ENCODE measurements at regions not wholly inside any gene's neighbourhood (a gene's known extent, or its start where the extent isn't known, plus 50 kb on each side); places are given as distances from the start of the nearest gene placed in this dataset.

DNA sequence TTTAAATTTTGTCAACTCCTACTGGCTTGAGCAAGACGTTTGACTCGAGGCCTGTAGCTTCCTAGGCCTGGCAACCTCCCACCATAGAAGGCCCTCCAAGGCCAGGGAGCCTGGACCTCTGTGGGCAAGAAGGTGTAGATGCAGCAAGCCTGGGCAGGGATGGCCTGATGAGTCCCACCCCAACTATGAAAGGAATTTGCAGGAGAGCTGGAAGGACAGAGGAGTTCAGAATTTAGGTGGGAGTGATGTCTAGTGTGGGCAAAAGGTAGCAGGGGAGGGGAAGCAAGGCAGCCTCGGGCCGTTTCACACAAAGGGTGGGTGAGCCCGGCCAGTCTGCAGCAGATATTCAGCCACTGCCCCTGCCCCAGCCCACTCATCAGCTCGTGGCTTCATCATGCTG lies 245.2 kb downstream of the CDH26 start:
- Mint-ChIP-seq H3K27me3 (ENCODE audit: low read depth in 3 of 3) (peaks cover 0 to 1% (median 0%) of the 10 kb centered on the region in 3 donors), H3K36me3 (peaks cover 15 to 25% (median 21%) of the 10 kb centered on the region in 3 donors), H3K4me3 (no peak overlapping the region), H3K27ac (peak overlapping the region in 1 of 6 donors; percentile 60), H3K9me3 (peaks cover under 1 to 12% (median 7%) of the 10 kb centered on the region in 6 donors), H3K4me1 (peaks cover 38 to 51% of the 10 kb centered on the region in 2 donors)
- DNase-seq, result no peak

DNA sequence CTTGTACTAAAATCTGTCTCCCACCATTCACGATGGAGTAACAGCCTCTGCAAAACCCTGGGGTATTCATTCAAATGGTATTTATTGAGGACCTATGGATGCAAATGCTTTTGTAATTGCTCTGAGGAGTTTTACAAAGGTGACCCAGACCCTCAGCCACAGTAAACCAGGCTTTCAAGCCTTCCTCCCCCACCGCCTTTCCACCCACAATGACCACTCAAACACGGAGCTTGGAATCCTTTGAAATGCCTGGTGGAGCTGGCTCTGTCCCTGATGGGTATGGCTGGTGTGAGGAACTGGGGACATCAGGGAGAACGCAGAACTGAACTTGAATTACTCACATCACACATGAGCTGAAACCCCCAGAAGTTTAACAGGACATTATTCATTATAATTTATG lies 246.4 kb downstream of the CDH26 start:
- H3K27ac Mint-ChIP-seq, result peak overlapping the region in 1 of 6 donors; percentile 48
- H3K4me1 Mint-ChIP-seq, result peaks cover 46 to 56% of the 10 kb centered on the region in 2 donors
- H3K27me3 Mint-ChIP-seq (ENCODE audit: low read depth in 3 of 3), result peaks cover 0 to 4% (median 0%) of the 10 kb centered on the region in 3 donors

DNA sequence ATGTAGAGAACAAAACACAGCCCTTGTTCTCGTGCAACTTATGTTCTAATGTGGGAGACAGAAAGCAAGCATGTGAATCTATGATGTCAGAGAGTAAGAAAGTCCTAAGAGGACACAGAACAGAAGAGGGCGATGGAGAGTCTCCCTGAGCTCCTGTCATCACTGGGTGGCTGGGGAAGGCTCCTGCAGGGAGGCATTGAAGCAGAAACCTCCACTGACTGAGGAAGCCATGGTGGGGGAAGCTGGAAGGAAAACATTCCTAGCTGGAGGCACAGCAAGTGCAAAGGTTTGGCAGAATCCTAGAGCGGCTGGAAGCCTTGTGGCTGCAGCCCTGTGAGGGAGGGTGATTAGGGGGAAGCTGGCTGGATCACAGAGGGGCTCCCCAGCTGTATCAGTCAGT lies 248.0 kb downstream of the CDH26 start:
- Mint-ChIP-seq H3K4me1 (peaks cover 43 to 55% of the 10 kb centered on the region in 2 donors), H3K27ac (peak overlapping the region in 5 of 6 donors; percentile 2 to 46 (median 31)), H3K4me3 (peak overlapping the region in 1 of 5 donors; percentile 82), H3K9me3 (no peaks in the 10 kb centered on the region), H3K36me3 (peaks cover 2 to 12% (median 7%) of the 10 kb centered on the region in 3 donors), H3K27me3 (ENCODE audit: low read depth in 3 of 3) (peaks cover 0 to 7% (median 3%) of the 10 kb centered on the region in 3 donors)
- no peak for DNase-seq

More for the DNA sequence above, 246.4 kb downstream of the CDH26 start:
- Mint-ChIP-seq H3K9me3 (peaks cover 0 to 2% (median under 1%) of the 10 kb centered on the region in 6 donors), H3K4me3 (no peak overlapping the region), H3K36me3 (peaks cover 5 to 13% (median 11%) of the 10 kb centered on the region in 3 donors)
- DNase-seq, result no peak

DNA sequence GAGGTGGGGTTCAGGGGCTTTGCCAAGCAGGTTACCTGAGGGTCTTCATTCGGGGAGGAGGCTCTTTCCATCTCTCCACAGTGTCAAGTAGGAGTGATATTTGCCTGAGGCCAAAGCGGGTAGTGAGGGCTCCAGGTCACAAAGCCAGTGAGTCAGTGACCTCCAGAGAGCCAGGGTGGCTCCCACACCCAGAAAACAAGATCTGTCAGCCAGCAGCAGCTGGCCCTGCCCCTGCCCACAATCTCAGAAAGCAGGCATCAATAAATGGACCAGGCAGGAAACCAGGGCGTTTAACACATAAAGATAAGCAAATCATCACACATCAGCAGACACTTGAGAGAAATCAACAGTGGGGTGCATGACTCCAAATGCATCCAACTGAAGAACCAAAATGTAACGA lies 250.8 kb downstream of the CDH26 start:
- DNase-seq, result peak; percentile 36 to 50 (median 40)
- peaks cover 0 to 3% (median 0%) of the 10 kb centered on the region in 3 donors for H3K36me3 Mint-ChIP-seq
- H3K9me3 Mint-ChIP-seq, result no peaks in the 10 kb centered on the region
- H3K27ac Mint-ChIP-seq, result peak overlapping the region; percentile 31 to 85 (median 76)
- peaks cover 0 to 8% (median 3%) of the 10 kb centered on the region in 3 donors for H3K27me3 Mint-ChIP-seq (ENCODE audit: low read depth in 3 of 3)
- H3K4me1 Mint-ChIP-seq, result peaks cover 37 to 48% of the 10 kb centered on the region in 2 donors
- H3K4me3 Mint-ChIP-seq, result peak overlapping the region; percentile 3 to 66 (median 55)

DNA sequence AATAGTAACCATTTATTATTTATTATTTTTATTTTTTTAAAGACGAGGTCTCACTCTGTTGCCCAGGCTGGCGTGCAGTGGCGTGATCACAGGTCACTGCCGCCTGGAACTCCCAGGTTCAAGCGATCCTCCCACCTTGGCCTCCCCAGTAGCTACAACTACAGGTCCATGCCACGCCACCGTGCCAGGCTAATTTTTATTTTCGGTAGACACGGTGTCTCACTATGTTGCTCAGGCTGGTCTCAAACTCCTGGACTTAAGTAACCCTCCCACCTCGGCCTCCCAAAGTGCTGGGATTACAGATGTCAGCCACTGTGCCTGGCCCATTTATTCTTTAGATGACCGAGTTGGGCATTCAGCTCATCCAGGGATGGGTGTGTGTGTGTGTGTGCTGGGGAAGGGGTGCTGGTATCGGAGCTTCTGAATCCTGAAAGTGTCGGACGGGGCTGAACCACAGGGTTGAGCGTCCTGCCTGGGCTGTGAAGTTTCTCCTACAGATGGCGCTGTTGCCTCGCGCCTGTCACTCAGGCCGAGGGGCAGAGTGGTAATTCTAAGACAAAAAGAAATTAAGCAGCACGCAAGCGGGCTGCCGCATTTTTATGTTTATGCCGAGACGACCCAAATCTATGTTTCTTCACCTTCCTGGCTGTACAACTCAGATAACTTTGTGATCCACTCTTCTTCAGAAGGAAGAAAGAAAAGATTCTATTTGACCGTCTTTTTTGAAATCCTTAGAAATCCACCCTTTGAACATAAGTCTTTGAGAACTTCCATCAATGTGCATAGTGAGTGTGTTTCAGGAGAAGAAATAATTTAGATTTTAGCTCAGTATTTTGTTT lies 252.8 kb downstream of the CDH26 start:
- peak; percentile 52 to 58 (median 58) for DNase-seq
- H3K27ac Mint-ChIP-seq, result peak overlapping the region in 4 of 6 donors; percentile 29 to 70 (median 50)
- H3K4me1 Mint-ChIP-seq, result peaks cover 37 to 46% of the 10 kb centered on the region in 2 donors
- H3K36me3 Mint-ChIP-seq, result peaks cover under 1 to 4% (median 3%) of the 10 kb centered on the region in 3 donors
- H3K27me3 Mint-ChIP-seq (ENCODE audit: low read depth in 3 of 3), result peaks cover 0 to 7% (median 3%) of the 10 kb centered on the region in 3 donors
- peak overlapping the region; percentile 12 to 66 (median 27) for H3K4me3 Mint-ChIP-seq
- no peaks in the 10 kb centered on the region for H3K9me3 Mint-ChIP-seq

DNA sequence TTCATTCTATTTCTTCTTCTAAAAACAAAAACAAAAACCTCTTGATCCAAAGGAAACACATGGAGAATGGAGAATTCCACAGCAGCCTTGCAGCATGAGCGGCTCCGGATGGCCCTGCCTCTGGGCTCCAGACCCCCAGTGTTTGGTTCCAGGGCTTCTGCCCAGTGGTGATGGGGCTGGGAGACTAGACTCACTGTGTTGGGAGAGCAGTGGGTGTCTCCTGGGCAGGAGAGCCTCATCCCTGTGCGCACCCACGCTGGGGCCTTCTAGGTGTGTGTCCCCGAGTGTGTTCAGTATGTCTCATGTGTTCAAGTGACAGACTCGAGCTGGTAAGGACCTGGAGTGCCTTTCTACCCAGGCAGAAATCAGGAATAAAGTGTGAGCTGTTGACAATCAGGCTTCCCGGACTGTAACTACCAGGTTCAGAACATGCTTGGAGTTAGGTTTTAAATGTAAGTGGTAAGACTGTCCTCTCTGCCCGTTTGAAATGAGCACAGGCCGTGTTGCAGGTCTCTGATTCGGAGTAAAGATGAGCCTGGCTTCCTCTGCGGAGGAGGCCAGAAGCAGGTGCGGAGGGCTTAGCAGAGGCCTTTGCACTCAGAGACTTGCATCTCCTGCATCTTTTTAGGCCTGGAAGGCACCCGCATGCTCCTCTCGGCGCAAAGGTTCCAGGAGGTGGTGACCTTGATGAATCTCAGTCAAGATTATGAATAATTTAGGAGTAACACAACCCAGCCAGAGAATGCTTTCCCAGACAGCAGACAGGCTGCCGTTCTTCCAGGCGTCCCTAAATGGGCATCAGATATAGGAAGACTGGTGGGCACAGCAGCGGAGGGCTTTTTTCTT lies 253.6 kb downstream of the CDH26 start:
- peaks cover 4 to 6% (median 4%) of the 10 kb centered on the region in 3 donors for H3K36me3 Mint-ChIP-seq
- no peak overlapping the region for H3K27ac Mint-ChIP-seq
- DNase-seq, result no peak
- peaks cover 35 to 40% of the 10 kb centered on the region in 2 donors for H3K4me1 Mint-ChIP-seq
- H3K4me3 Mint-ChIP-seq, result no peak overlapping the region
- H3K9me3 Mint-ChIP-seq, result no peaks in the 10 kb centered on the region
- H3K27me3 Mint-ChIP-seq (ENCODE audit: low read depth in 3 of 3), result peaks cover 0 to 7% (median 3%) of the 10 kb centered on the region in 3 donors

DNA sequence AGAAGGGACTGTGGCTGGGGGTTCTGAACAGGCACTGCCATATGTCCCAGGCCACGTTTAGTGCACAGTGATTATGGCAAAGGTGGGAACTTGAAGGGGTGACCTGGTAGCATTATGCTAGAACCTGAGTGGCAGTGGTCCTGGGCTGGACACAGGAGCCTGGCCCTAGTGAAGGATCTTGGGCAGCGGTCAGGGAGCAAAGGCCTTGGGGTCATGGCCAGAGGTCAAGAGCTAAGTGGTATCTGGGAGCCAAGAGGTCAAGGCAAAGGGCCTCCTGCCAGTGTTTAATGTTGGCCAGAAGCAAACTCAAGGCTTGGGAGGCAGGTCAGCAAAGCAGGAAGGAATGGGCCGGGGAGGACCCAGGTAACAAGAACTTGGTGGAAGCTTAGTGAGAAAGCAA lies 254.5 kb downstream of the CDH26 start:
- Mint-ChIP-seq H3K4me3 (no peak overlapping the region), H3K27me3 (ENCODE audit: low read depth in 3 of 3) (peaks cover 0 to 7% (median 3%) of the 10 kb centered on the region in 3 donors), H3K36me3 (peaks cover 4 to 6% (median 4%) of the 10 kb centered on the region in 3 donors), H3K9me3 (no peaks in the 10 kb centered on the region), H3K4me1 (peaks cover 31 to 34% of the 10 kb centered on the region in 2 donors), H3K27ac (no peak overlapping the region)
- no peak for DNase-seq

DNA sequence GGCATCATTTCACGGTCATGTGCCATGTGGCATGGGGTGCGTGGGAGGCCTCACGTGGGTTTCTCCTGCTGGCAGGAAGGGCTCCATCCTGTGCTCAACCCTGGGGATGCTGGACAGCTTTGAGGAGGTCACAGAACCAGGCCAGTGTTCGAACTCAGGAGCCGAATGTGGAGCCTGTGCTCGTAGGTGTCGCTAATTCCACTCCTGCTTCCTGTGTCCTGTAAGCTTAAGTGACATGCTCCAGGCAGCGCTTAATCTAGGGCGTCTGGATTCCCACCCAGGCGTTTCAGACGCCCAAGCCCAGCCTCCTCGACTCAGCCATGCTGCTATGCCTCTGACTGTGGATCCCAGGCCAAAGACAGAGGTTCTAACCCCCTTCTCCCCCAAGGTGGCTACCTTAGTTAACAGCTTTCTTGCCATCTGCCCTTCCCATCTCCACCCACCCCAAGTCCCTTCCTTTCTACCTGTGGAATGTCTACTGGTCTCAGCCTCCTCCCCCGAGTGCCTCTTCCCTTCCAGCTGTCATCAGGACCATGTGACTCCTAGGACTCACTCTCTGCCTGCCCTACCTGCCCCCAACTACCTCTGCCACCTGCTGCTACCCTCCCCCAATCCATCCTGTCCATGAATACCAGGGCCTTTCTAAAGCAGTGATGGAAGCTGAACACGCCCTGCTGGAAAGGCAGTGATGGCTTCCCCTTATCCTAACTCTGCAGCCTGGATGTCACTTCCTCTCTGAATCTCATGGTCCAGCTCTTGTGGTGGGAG lies 255.1 kb downstream of the CDH26 start:
- Mint-ChIP-seq H3K9me3 (no peaks in the 10 kb centered on the region), H3K4me3 (no peak overlapping the region), H3K4me1 (peaks cover 26 to 27% of the 10 kb centered on the region in 2 donors), H3K36me3 (peaks cover 4 to 6% (median 4%) of the 10 kb centered on the region in 3 donors), H3K27ac (peak overlapping the region in 1 of 6 donors; percentile 56), H3K27me3 (ENCODE audit: low read depth in 3 of 3) (peaks cover 0 to 7% (median 3%) of the 10 kb centered on the region in 3 donors)
- DNase-seq, result no peak

DNA sequence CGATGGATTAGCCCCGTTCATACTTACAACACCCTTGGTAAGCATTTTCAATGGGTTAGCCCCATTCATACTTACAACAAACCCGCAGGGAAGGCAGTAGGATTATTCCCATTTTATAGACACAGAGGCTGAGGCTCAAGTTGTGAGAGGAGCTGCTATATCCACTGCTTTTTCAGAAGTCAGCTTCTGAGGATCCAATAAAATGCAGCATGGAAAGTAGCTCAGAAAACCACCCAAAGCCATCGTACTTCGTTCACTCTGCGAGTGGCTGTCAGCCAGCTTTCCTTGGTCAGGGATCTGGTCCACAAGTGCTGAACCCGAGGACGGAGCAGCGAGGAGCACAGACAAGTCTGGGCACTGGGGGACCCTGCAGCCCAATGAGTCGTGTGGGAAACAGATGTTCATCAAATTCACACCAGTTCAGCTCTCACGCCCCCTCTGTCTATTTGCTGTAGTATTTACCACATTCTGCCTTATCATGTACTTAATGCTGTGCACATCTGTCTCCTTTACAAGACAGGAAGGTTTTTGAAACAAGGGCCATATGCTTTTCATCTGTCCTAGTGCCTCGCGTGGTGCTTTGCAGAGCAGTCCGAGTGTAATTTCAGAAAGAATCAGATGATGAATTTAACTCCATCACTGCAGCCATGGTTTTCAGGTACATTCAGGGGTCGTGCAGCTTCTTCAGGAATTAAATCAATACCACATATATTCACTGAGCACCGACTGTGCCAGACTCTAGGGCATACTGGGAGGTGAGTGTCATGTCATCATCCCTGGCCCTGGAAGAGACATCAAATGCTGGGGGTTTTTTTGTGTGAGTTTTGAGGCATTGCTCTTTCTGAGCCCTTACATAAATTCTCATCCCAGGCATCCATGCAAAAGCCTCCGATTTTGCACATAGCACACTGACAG lies 256.9 kb downstream of the CDH26 start:
- H3K9me3 Mint-ChIP-seq, result no peaks in the 10 kb centered on the region
- no peak overlapping the region for H3K27ac Mint-ChIP-seq
- no peak overlapping the region for H3K4me3 Mint-ChIP-seq
- DNase-seq, result no peak
- peaks cover 4 to 6% (median 4%) of the 10 kb centered on the region in 3 donors for H3K36me3 Mint-ChIP-seq
- H3K4me1 Mint-ChIP-seq, result peaks cover 8 to 9% of the 10 kb centered on the region in 2 donors
- H3K27me3 Mint-ChIP-seq (ENCODE audit: low read depth in 3 of 3), result peaks cover 0 to 4% (median 3%) of the 10 kb centered on the region in 3 donors

DNA sequence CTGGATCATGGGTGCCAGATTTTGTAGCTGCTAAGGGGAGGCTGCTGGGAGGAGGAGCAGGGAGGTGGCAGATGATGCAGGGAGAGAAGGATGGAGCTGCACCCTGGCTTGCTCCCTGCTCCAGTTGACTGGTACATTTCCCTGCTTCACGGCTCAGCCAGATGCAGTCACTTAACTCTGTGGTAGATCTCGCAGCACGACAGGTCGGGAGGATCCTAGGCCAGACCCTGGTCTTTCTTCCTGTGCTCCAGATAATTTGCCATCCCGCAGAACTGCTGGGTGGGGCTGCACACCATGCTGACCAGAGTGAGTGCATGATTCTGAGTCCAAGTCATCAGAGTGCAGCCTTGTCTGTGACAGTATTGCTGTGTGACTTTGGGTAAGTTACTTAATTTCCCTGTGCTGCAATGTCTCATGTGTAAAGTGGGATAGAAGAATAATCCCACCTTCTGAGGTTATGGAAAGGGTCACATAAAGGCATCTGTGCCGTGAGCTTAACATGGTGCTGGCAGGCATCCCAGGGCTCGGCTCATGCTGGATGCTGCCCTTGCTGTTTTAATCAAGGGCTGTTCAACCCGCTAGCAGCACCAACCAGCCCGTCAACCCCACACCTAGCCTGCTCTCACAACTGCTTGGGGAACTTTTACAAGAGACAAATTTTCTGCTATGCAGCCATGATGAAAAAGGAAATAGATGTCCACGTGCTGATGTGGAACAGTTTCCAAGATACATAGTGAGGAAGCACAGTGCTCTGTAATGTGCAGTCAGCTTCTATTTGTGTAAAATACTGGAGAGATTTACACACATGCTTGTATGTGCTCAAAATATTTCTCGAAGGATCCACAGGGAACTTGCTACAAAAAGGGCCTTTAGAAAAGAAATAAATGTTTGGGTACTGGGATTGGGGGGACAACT lies 257.9 kb downstream of the CDH26 start:
- H3K4me3 Mint-ChIP-seq, result no peak overlapping the region
- H3K27ac Mint-ChIP-seq, result no peak overlapping the region
- H3K9me3 Mint-ChIP-seq, result no peaks in the 10 kb centered on the region

DNA sequence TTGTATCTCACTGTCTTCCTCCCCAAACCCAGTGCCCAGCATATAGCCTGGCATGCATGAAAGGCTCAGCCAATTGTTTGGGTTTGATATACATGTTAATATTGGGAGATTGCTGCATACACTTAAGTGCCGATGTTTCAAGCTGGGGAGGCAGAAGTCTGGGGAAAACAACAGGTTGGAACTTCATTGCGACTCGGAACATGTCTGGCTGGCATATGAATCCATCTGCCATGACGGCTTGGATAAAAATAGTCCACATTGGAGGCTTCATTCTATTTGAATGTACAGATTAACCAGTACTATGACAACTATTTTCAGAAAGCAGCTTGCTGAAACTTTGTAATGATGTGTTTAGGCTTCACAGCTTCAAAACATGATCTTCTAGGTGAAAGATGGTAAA lies 261.0 kb downstream of the CDH26 start:
- Mint-ChIP-seq H3K27ac (no peak overlapping the region), H3K9me3 (no peaks in the 10 kb centered on the region), H3K27me3 (ENCODE audit: low read depth in 3 of 3) (no peaks in the 10 kb centered on the region), H3K36me3 (peaks cover 4 to 20% (median 11%) of the 10 kb centered on the region in 3 donors), H3K4me1 (no peaks in the 10 kb centered on the region), H3K4me3 (no peak overlapping the region)
- DNase-seq, result no peak

More for the DNA sequence above, 257.9 kb downstream of the CDH26 start:
- Mint-ChIP-seq H3K4me1 (peaks cover 3 to 4% of the 10 kb centered on the region in 2 donors), H3K27me3 (ENCODE audit: low read depth in 3 of 3) (peaks cover 0 to 3% (median under 1%) of the 10 kb centered on the region in 3 donors), H3K36me3 (peaks cover 4 to 12% (median 11%) of the 10 kb centered on the region in 3 donors)
- no peak for DNase-seq

Data from immature natural killer cell (primary cell).